Panc1 (cell line): ENCODE measurements at regions not wholly inside any gene's neighbourhood (a gene's known extent, or its start where the extent isn't known, plus 50 kb on each side); places are given as distances from the start of the nearest gene placed in this dataset.
"Not testable (repeated sequence)": the region's sequence is repeated elsewhere in the genome, so short reads cannot be mapped to it uniquely, and the experiment has no call there.

Source experiments
- CTCF ChIP-seq: fragments of 450-650 bp; IDR thresholded peaks from 2 replicates; pipeline ENCODE4 v1.5.1; 2017; ENCODE audit warnings: mild to moderate bottlenecking
- REST ChIP-seq, 2 experiments: IDR thresholded peaks; 2 replicates each; pipeline ENCODE4 v1.6.1; 2011 to 2012; ENCODE audit warnings: low read depth in 2 of 2, control low read depth in 1 of 2, low read length in 1 of 2, mild to moderate bottlenecking in 1 of 2, moderate library complexity in 1 of 2; ENCODE audit not compliant: insufficient read depth in 1 of 2

GRCh38 chr14:105624749-105625434 lies 98.5 kb downstream of the TMEM121 start:
- not testable (repeated sequence) for TF ChIP-seq CTCF; REST (IDR thresholded peaks at IDR 0.05; ENCODE audit: insufficient read depth in 1 of 2, low read depth in 2 of 2, low read length in 1 of 2)
